ENCODE measurements at regions not wholly inside any gene's neighbourhood (a gene's known extent, or its start where the extent isn't known, plus 50 kb on each side); places are given as distances from the start of the nearest gene placed in this dataset.

- 0 to 92% (median 54%) methylated on average over 1 to 6 of the region's 6 CpGs; no CpG with 5 or more reads in 1 of the 10 experiments for WGBS, 10 experiments
- H3K4me3 ChIP-seq = no peak overlapping the region
- in situ Hi-C loops (cut with MboI; ENCODE audit: low pct_unique_long_range_greater_than_20kb in 2 of 9, low sequenced_read_pairs in 9 of 9, unreplicated experiment in 9 of 9) = no loop called here
- no peak overlapping the region for H3K27ac ChIP-seq
- no peaks in the 10 kb centered on the region for H3K4me1 ChIP-seq (replicated peaks in 1 of 2)
- ATAC-seq (replicated peaks in 6 of 8) = peak in 1 of 8 experiments; percentile 15
Measured at GRCh38 chr20:4490606-4491280, 195.5 kb upstream of the PRNP start.

GRCh38 chr20:4490045-4490444 lies 196.2 kb upstream of the PRNP start:
- peak in 2 of 8 experiments; percentile 31 to 49 for ATAC-seq (replicated peaks in 6 of 8)
- no peak overlapping the region for H3K27ac ChIP-seq
- H3K4me1 ChIP-seq (replicated peaks in 1 of 2) = no peaks in the 10 kb centered on the region
- H3K4me3 ChIP-seq = no peak overlapping the region
- WGBS, 10 experiments = 79 to 100% (median 95%) methylated on average over 1 to 2 of the region's 3 CpGs; no CpG with 5 or more reads in 4 of the 10 experiments
- in situ Hi-C loops (cut with MboI; ENCODE audit: low pct_unique_long_range_greater_than_20kb in 2 of 9, low sequenced_read_pairs in 9 of 9, unreplicated experiment in 9 of 9) = no loop called here

GRCh38 chr20:4488407-4489339 lies 197.6 kb upstream of the PRNP start:
- ATAC-seq (replicated peaks in 6 of 8) = peak in 1 of 8 experiments; percentile 76
- WGBS, 10 experiments = 74 to 100% (median 88%) methylated on average over 2 to 9 of the region's 9 CpGs
- in situ Hi-C loops (cut with MboI; ENCODE audit: low pct_unique_long_range_greater_than_20kb in 2 of 9, low sequenced_read_pairs in 9 of 9, unreplicated experiment in 9 of 9) = no loop called here
- Histone ChIP-seq H3K4me1 (replicated peaks in 1 of 2) (no peaks in the 10 kb centered on the region), H3K27ac (no peak overlapping the region), H3K4me3 (no peak overlapping the region)

GRCh38 chr20:4484379-4484997 lies 201.8 kb upstream of the PRNP start:
- H3K4me1 ChIP-seq (replicated peaks in 1 of 2) = no peaks in the 10 kb centered on the region
- WGBS, 10 experiments = 11 to 96% (median 77%) methylated on average over 1 to 5 of the region's 5 CpGs
- in situ Hi-C loops (cut with MboI; ENCODE audit: low pct_unique_long_range_greater_than_20kb in 2 of 9, low sequenced_read_pairs in 9 of 9, unreplicated experiment in 9 of 9) = no loop called here
- H3K27ac ChIP-seq = no peak overlapping the region
- no peak for ATAC-seq (replicated peaks in 6 of 8)
- no peak overlapping the region for H3K4me3 ChIP-seq

- no peak overlapping the region for H3K4me3 ChIP-seq
- H3K4me1 ChIP-seq (replicated peaks in 1 of 2) = no peaks in the 10 kb centered on the region
- no peak for ATAC-seq (replicated peaks in 6 of 8)
- in situ Hi-C loops (cut with MboI; ENCODE audit: low pct_unique_long_range_greater_than_20kb in 2 of 9, low sequenced_read_pairs in 9 of 9, unreplicated experiment in 9 of 9) = no loop called here
- no peak overlapping the region for H3K27ac ChIP-seq
Measured at GRCh38 chr20:4483961-4484360, 202.3 kb upstream of the PRNP start.

- in situ Hi-C loops (cut with MboI; ENCODE audit: low pct_unique_long_range_greater_than_20kb in 2 of 9, low sequenced_read_pairs in 9 of 9, unreplicated experiment in 9 of 9) = no loop called here
- peak in 2 of 8 experiments; percentile 38 to 72 for ATAC-seq (replicated peaks in 6 of 8)
- WGBS, 10 experiments = 0 to 100% (median 50%) methylated on average over 1 of the region's 2 CpGs; no CpG with 5 or more reads in 6 of the 10 experiments
- Histone ChIP-seq H3K27ac (no peak overlapping the region), H3K4me3 (no peak overlapping the region), H3K4me1 (replicated peaks in 1 of 2) (no peaks in the 10 kb centered on the region)
Measured at GRCh38 chr20:4483486-4483885, 202.8 kb upstream of the PRNP start.

- Histone ChIP-seq H3K27ac (no peak overlapping the region), H3K4me1 (replicated peaks in 1 of 2) (no peaks in the 10 kb centered on the region), H3K4me3 (no peak overlapping the region)
- WGBS, 10 experiments = 60 to 92% (median 84%) methylated on average over 1 to 3 of the region's 3 CpGs; no CpG with 5 or more reads in 1 of the 10 experiments
- in situ Hi-C loops (cut with MboI; ENCODE audit: low pct_unique_long_range_greater_than_20kb in 2 of 9, low sequenced_read_pairs in 9 of 9, unreplicated experiment in 9 of 9) = no loop called here
- ATAC-seq (replicated peaks in 6 of 8) = no peak
Measured at GRCh38 chr20:4480104-4480503, 206.2 kb upstream of the PRNP start.

GRCh38 chr20:4476903-4477500 lies 209.3 kb upstream of the PRNP start:
- ATAC-seq (replicated peaks in 6 of 8) = no peak
- WGBS, 10 experiments = 25 to 100% (median 76%) methylated on average over 1 to 3 of the region's 4 CpGs; no CpG with 5 or more reads in 4 of the 10 experiments
- Histone ChIP-seq H3K27ac (no peak overlapping the region), H3K4me3 (no peak overlapping the region), H3K4me1 (replicated peaks in 1 of 2) (no peaks in the 10 kb centered on the region)
- in situ Hi-C loops (cut with MboI; ENCODE audit: low pct_unique_long_range_greater_than_20kb in 2 of 9, low sequenced_read_pairs in 9 of 9, unreplicated experiment in 9 of 9) = no loop called here

- no peak overlapping the region for H3K27ac ChIP-seq
Measured at GRCh38 chr20:4472906-4473305, 213.3 kb upstream of the PRNP start.

GRCh38 chr20:4471221-4471620 lies 215.0 kb upstream of the PRNP start:
- Histone ChIP-seq H3K27ac (no peak overlapping the region), H3K4me1 (replicated peaks in 1 of 2) (no peaks in the 10 kb centered on the region), H3K4me3 (no peak overlapping the region)
- ATAC-seq (replicated peaks in 6 of 8) = no peak
- in situ Hi-C loops (cut with MboI; ENCODE audit: low pct_unique_long_range_greater_than_20kb in 2 of 9, low sequenced_read_pairs in 9 of 9, unreplicated experiment in 9 of 9) = no loop called here
- 17 to 100% (median 85%) methylated on average over 1 to 4 of the region's 4 CpGs; no CpG with 5 or more reads in 2 of the 10 experiments for WGBS, 10 experiments

More at GRCh38 chr20:4472906-4473305, 213.3 kb upstream of the PRNP start:
- in situ Hi-C loops (cut with MboI; ENCODE audit: low pct_unique_long_range_greater_than_20kb in 2 of 9, low sequenced_read_pairs in 9 of 9, unreplicated experiment in 9 of 9) = no loop called here
- Histone ChIP-seq H3K4me3 (no peak overlapping the region), H3K4me1 (replicated peaks in 1 of 2) (no peaks in the 10 kb centered on the region)
- no peak for ATAC-seq (replicated peaks in 6 of 8)
- WGBS, 10 experiments = 13 to 100% (median 68%) methylated on average over 1 to 2 of the region's 2 CpGs; no CpG with 5 or more reads in 2 of the 10 experiments

- Histone ChIP-seq H3K4me3 (no peak overlapping the region), H3K27ac (no peak overlapping the region), H3K4me1 (replicated peaks in 1 of 2) (no peaks in the 10 kb centered on the region)
- in situ Hi-C loops (cut with MboI; ENCODE audit: low pct_unique_long_range_greater_than_20kb in 2 of 9, low sequenced_read_pairs in 9 of 9, unreplicated experiment in 9 of 9) = no loop called here
- 0 to 96% (median 61%) methylated on average over 1 to 3 of the region's 3 CpGs for WGBS, 10 experiments
- peak in 3 of 8 experiments; percentile 41 to 72 (median 53) for ATAC-seq (replicated peaks in 6 of 8)
Measured at GRCh38 chr20:4470375-4470774, 215.9 kb upstream of the PRNP start.

- Histone ChIP-seq H3K4me3 (no peak overlapping the region), H3K4me1 (replicated peaks in 1 of 2) (no peaks in the 10 kb centered on the region), H3K27ac (no peak overlapping the region)
- 13 to 100% (median 88%) methylated on average over 1 to 4 of the region's 4 CpGs for WGBS, 10 experiments
- peak in 2 of 8 experiments; percentile 14 to 22 for ATAC-seq (replicated peaks in 6 of 8)
- in situ Hi-C loops (cut with MboI; ENCODE audit: low pct_unique_long_range_greater_than_20kb in 2 of 9, low sequenced_read_pairs in 9 of 9, unreplicated experiment in 9 of 9) = no loop called here
Measured at GRCh38 chr20:4469910-4470309, 216.3 kb upstream of the PRNP start.

GRCh38 chr20:4468114-4468513 lies 218.1 kb upstream of the PRNP start:
- Histone ChIP-seq H3K4me3 (no peak overlapping the region), H3K27ac (no peak overlapping the region), H3K4me1 (replicated peaks in 1 of 2) (no peaks in the 10 kb centered on the region)
- in situ Hi-C loops (cut with MboI; ENCODE audit: low pct_unique_long_range_greater_than_20kb in 2 of 9, low sequenced_read_pairs in 9 of 9, unreplicated experiment in 9 of 9) = no loop called here
- 67 to 100% (median 86%) methylated on average over 1 of the region's 1 CpG; no CpG with 5 or more reads in 6 of the 10 experiments for WGBS, 10 experiments
- peak in 1 of 8 experiments; percentile 91 for ATAC-seq (replicated peaks in 6 of 8)
